ENCODE measurements at regions not wholly inside any gene's neighbourhood (a gene's known extent, or its start where the extent isn't known, plus 50 kb on each side); places are given as distances from the start of the nearest gene placed in this dataset.

DNA sequence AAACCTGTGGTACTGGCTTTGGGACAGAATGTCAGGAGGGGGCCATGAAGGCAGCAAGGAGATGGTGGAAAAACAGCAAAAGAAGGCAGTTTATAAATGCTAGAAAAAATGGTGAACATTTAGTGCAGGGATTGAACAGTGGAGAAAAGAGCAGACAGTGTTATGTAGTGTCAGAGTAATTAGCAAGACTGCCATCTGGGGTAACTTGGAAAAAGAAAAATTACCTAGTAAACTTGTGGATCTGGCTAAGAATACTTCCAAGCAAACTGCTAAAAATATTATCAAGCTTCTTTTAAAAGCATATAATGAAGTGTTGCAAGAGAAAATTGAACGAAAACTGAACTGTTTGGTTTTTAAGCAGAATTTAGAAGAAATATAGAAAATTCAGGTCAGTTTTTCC, 267.8 kb downstream of the INSIG2 start:
- Histone ChIP-seq H4K20me1 (ENCODE audit: insufficient read depth) (no peaks in the 10 kb centered on the region), H3F3A (ENCODE audit: insufficient read depth, low read length, poor library complexity, severe bottlenecking) (no peaks in the 10 kb centered on the region), H3K4me2 (ENCODE audit: low read length) (no peak overlapping the region), H3K79me2 (replicated peaks; ENCODE audit: insufficient read depth, low read length) (no peaks in the 10 kb centered on the region), H3K27me3 (ENCODE audit: insufficient read depth, low read depth, low read length) (no peaks in the 10 kb centered on the region), H3K4me3 (ENCODE audit: low read length) (no peak overlapping the region), H3K9me2 (ENCODE audit: insufficient read depth, low read length) (no peaks in the 10 kb centered on the region), H3K9ac (ENCODE audit: low read length) (no peak overlapping the region), H2AFZ (ENCODE audit: low read depth, low read length) (no peak overlapping the region), H3K36me3 (ENCODE audit: insufficient read depth, low read length) (no peaks in the 10 kb centered on the region), H3K27ac (ENCODE audit: low read length) (no peak overlapping the region), H3K9me3 (ENCODE audit: low read length) (no peaks in the 10 kb centered on the region)
- TF ChIP-seq, protein P1, sequence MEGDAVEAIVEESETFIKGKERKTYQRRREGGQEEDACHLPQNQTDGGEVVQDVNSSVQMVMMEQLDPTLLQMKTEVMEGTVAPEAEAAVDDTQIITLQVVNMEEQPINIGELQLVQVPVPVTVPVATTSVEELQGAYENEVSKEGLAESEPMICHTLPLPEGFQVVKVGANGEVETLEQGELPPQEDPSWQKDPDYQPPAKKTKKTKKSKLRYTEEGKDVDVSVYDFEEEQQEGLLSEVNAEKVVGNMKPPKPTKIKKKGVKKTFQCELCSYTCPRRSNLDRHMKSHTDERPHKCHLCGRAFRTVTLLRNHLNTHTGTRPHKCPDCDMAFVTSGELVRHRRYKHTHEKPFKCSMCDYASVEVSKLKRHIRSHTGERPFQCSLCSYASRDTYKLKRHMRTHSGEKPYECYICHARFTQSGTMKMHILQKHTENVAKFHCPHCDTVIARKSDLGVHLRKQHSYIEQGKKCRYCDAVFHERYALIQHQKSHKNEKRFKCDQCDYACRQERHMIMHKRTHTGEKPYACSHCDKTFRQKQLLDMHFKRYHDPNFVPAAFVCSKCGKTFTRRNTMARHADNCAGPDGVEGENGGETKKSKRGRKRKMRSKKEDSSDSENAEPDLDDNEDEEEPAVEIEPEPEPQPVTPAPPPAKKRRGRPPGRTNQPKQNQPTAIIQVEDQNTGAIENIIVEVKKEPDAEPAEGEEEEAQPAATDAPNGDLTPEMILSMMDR (IDR thresholded peaks at IDR 0.05; ENCODE audit: poor library complexity, severe bottlenecking) = no peak
- TF ChIP-seq EP300 (conservative IDR thresholded peaks at IDR 0.05; ENCODE audit: poor library complexity, severe bottlenecking) = no peak

DNA sequence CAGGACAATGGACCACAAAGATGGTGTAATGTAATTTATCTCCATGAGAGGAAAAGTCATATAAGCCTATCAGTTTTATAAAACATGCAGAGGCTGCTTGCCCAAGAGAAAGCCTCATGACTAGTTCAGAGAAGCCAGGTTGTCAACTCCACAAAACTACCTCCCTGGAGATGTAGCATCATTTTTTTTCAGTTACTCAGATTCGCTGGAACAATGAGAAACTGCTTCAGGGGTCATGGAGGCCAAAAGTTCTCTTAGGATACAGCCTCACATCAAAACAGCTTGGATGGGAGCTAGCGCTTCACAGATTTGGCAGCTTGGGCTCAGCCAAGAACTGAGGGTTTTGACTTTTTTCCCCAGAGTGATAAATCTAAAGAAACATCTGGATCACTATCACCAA, 263.5 kb downstream of the INSIG2 start:
- Histone ChIP-seq H3K9me2 (ENCODE audit: insufficient read depth, low read length) (no peaks in the 10 kb centered on the region), H3K9me3 (ENCODE audit: low read length) (no peaks in the 10 kb centered on the region), H3K4me3 (ENCODE audit: low read length) (no peak overlapping the region), H3K27me3 (ENCODE audit: insufficient read depth, low read depth, low read length) (no peaks in the 10 kb centered on the region), H3K27ac (ENCODE audit: low read length) (no peak overlapping the region), H2AFZ (ENCODE audit: low read depth, low read length) (no peak overlapping the region), H3K9ac (ENCODE audit: low read length) (no peak overlapping the region), H3K36me3 (ENCODE audit: insufficient read depth, low read length) (no peaks in the 10 kb centered on the region), H3K79me2 (replicated peaks; ENCODE audit: insufficient read depth, low read length) (no peaks in the 10 kb centered on the region), H4K20me1 (ENCODE audit: insufficient read depth) (no peaks in the 10 kb centered on the region), H3F3A (ENCODE audit: insufficient read depth, low read length, poor library complexity, severe bottlenecking) (no peaks in the 10 kb centered on the region), H3K4me2 (ENCODE audit: low read length) (no peak overlapping the region)
- no peak for TF ChIP-seq EP300 (conservative IDR thresholded peaks at IDR 0.05; ENCODE audit: poor library complexity, severe bottlenecking)
- TF ChIP-seq, protein P1 (IDR thresholded peaks at IDR 0.05; ENCODE audit: poor library complexity, severe bottlenecking) = no peak
- TF ChIP-seq SMC3 (conservative IDR thresholded peaks at IDR 0.05; ENCODE audit: poor library complexity) = no peak
- TF ChIP-seq RAD21 (conservative IDR thresholded peaks at IDR 0.05) = no peak
- TF ChIP-seq TAF1 (IDR thresholded peaks at IDR 0.05; ENCODE audit: low read depth) = no peak
- TF ChIP-seq, protein P2, sequence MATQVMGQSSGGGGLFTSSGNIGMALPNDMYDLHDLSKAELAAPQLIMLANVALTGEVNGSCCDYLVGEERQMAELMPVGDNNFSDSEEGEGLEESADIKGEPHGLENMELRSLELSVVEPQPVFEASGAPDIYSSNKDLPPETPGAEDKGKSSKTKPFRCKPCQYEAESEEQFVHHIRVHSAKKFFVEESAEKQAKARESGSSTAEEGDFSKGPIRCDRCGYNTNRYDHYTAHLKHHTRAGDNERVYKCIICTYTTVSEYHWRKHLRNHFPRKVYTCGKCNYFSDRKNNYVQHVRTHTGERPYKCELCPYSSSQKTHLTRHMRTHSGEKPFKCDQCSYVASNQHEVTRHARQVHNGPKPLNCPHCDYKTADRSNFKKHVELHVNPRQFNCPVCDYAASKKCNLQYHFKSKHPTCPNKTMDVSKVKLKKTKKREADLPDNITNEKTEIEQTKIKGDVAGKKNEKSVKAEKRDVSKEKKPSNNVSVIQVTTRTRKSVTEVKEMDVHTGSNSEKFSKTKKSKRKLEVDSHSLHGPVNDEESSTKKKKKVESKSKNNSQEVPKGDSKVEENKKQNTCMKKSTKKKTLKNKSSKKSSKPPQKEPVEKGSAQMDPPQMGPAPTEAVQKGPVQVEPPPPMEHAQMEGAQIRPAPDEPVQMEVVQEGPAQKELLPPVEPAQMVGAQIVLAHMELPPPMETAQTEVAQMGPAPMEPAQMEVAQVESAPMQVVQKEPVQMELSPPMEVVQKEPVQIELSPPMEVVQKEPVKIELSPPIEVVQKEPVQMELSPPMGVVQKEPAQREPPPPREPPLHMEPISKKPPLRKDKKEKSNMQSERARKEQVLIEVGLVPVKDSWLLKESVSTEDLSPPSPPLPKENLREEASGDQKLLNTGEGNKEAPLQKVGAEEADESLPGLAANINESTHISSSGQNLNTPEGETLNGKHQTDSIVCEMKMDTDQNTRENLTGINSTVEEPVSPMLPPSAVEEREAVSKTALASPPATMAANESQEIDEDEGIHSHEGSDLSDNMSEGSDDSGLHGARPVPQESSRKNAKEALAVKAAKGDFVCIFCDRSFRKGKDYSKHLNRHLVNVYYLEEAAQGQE (IDR thresholded peaks at IDR 0.05; ENCODE audit: borderline replicate concordance) = no peak

DNA sequence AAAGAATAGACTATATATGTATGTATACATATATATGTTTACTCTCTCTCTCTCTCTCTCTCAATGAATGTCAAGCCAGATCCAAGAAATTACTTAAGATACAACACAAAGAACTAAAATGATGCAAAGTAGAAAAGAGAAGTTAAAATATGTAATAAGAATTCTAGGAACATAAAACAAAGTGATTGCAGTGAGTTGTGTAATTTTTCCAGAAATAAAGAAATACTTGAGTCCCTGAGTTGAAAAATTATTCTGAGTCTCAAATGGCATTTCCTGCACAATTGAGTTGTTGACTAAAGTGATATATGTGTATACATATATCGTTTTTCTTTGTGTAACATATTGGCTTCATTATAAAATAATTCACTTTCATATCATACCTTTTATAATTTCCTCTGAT, 262.4 kb downstream of the INSIG2 start:
- no peaks in the 10 kb centered on the region for H3K36me3 ChIP-seq (ENCODE audit: insufficient read depth, low read length)
- H3K27ac ChIP-seq (ENCODE audit: low read length) = no peak overlapping the region
- no peaks in the 10 kb centered on the region for H4K20me1 ChIP-seq (ENCODE audit: insufficient read depth)
- no peak overlapping the region for H2AFZ ChIP-seq (ENCODE audit: low read depth, low read length)
- TF ChIP-seq EZH2 (IDR thresholded peaks at IDR 0.05; ENCODE audit: borderline replicate concordance, insufficient read depth, low read length, poor library complexity, severe bottlenecking) = no peak
- TF ChIP-seq POLR2AphosphoS5 (IDR thresholded peaks at IDR 0.05) = no peak
- no peak for TF ChIP-seq RAD21 (conservative IDR thresholded peaks at IDR 0.05)
- no peak for TF ChIP-seq SMC3 (conservative IDR thresholded peaks at IDR 0.05; ENCODE audit: poor library complexity)
- TF ChIP-seq, protein P2 (IDR thresholded peaks at IDR 0.05; ENCODE audit: borderline replicate concordance) = no peak
- TF ChIP-seq, protein P1 (IDR thresholded peaks at IDR 0.05; ENCODE audit: poor library complexity, severe bottlenecking) = no peak
- no peak for TF ChIP-seq EP300 (conservative IDR thresholded peaks at IDR 0.05; ENCODE audit: poor library complexity, severe bottlenecking)
- no peaks in the 10 kb centered on the region for H3K9me2 ChIP-seq (ENCODE audit: insufficient read depth, low read length)
- H3F3A ChIP-seq (ENCODE audit: insufficient read depth, low read length, poor library complexity, severe bottlenecking) = no peaks in the 10 kb centered on the region
- H3K27me3 ChIP-seq (ENCODE audit: insufficient read depth, low read depth, low read length) = no peaks in the 10 kb centered on the region
- no peak overlapping the region for H3K4me2 ChIP-seq (ENCODE audit: low read length)
- no peak overlapping the region for H3K9ac ChIP-seq (ENCODE audit: low read length)
- no peak overlapping the region for H3K4me3 ChIP-seq (ENCODE audit: low read length)
- H3K9me3 ChIP-seq (ENCODE audit: low read length) = no peaks in the 10 kb centered on the region
- H3K79me2 ChIP-seq (replicated peaks; ENCODE audit: insufficient read depth, low read length) = no peaks in the 10 kb centered on the region
